Esophagus squamous epithelium (tissue), 4 donors: ENCODE measurements at regions not wholly inside any gene's neighbourhood (a gene's known extent, or its start where the extent isn't known, plus 50 kb on each side); places are given as distances from the start of the nearest gene placed in this dataset.

Experiments used
- CTCF ChIP-seq, 6 experiments: fragments of 450-650 bp in 4 of 6; fragments of 200-600 bp in 2 of 6; sonication (generic) in 2 of 6; IDR thresholded peaks; one replicate each; pipeline ENCODE4 v1.5.1; 2016 to 2019; ENCODE audit warnings: antibody characterized with exemption in 6 of 6, mild to moderate bottlenecking in 4 of 6, moderate library complexity in 4 of 6
- POLR2A ChIP-seq, 4 donors: fragments of 450-650 bp; IDR thresholded peaks; one replicate each; pipeline ENCODE4 v1.6.1; 2017; ENCODE audit warnings: antibody characterized with exemption in 4 of 4, mild to moderate bottlenecking in 4 of 4, moderate library complexity in 3 of 4

- no peak for TF ChIP-seq CTCF (IDR thresholded peaks at IDR 0.05)
- TF ChIP-seq POLR2A (IDR thresholded peaks at IDR 0.05), result no peak
These were observed 519.7 kb upstream of the ID4 start for GRCh38 chr6:19317431-19317986.
